ENCODE measurements at regions not wholly inside any gene's neighbourhood (a gene's known extent, or its start where the extent isn't known, plus 50 kb on each side); places are given as distances from the start of the nearest gene placed in this dataset.
"Not testable (repeated sequence)": the region's sequence is repeated elsewhere in the genome, so short reads cannot be mapped to it uniquely, and the experiment has no call there.

- no peak for ATAC-seq (ENCODE audit: insufficient read depth, low FRiP score)
- H3K9ac ChIP-seq (ENCODE audit: insufficient read depth in 1 of 2, low read length in 2 of 2): no peak overlapping the region
- H3K36me3 ChIP-seq (ENCODE audit: control insufficient read depth in 4 of 4, insufficient read depth in 4 of 4, low read length in 4 of 4): no peaks in the 10 kb centered on the region
- no peak overlapping the region for H3K4me3 ChIP-seq
- no peak for DNase-seq
- H3K9me3 ChIP-seq (ENCODE audit: control insufficient read depth in 4 of 4, insufficient read depth in 3 of 4, low read length in 3 of 4): no peaks in the 10 kb centered on the region
- no peaks in the 10 kb centered on the region for H3K27me3 ChIP-seq (ENCODE audit: control insufficient read depth in 3 of 3, insufficient read depth in 3 of 3, low read length in 2 of 3)
- no peak for TF ChIP-seq CTCF (IDR thresholded peaks at IDR 0.05; ENCODE audit: control extremely low read depth, extremely low read depth)
- no peaks in the 10 kb centered on the region for H3K4me1 ChIP-seq (ENCODE audit: control insufficient read depth in 5 of 5, insufficient read depth in 5 of 5, low read length in 5 of 5)
- no peak overlapping the region for H3K27ac ChIP-seq (ENCODE audit: low read depth in 1 of 2, low read length in 1 of 2)
Measured at GRCh38 chr5:40112875-40113274, 566.8 kb upstream of the PTGER4 start.

- not testable (repeated sequence) for H3K36me3 ChIP-seq (ENCODE audit: control insufficient read depth in 4 of 4, insufficient read depth in 4 of 4, low read length in 4 of 4); H3K27me3 ChIP-seq (ENCODE audit: control insufficient read depth in 3 of 3, insufficient read depth in 3 of 3, low read length in 2 of 3); H3K9me3 ChIP-seq (ENCODE audit: control insufficient read depth in 4 of 4, insufficient read depth in 3 of 4, low read length in 3 of 4); H3K9ac ChIP-seq (ENCODE audit: insufficient read depth in 1 of 2, low read length in 2 of 2); H3K27ac ChIP-seq (ENCODE audit: low read depth in 1 of 2, low read length in 1 of 2); ATAC-seq (ENCODE audit: insufficient read depth, low FRiP score); H3K4me1 ChIP-seq (ENCODE audit: control insufficient read depth in 5 of 5, insufficient read depth in 5 of 5, low read length in 5 of 5); H3K4me3 ChIP-seq; DNase-seq
- WGBS, 2 donors: 97 to 98% methylated on average over 4 of the region's 4 CpGs
Measured at GRCh38 chr5:40111036-40111435, 568.7 kb upstream of the PTGER4 start.

- H3K4me3 ChIP-seq; H3K36me3 ChIP-seq (ENCODE audit: control insufficient read depth in 4 of 4, insufficient read depth in 4 of 4, low read length in 4 of 4); H3K9ac ChIP-seq (ENCODE audit: insufficient read depth in 1 of 2, low read length in 2 of 2); H3K27me3 ChIP-seq (ENCODE audit: control insufficient read depth in 3 of 3, insufficient read depth in 3 of 3, low read length in 2 of 3); ATAC-seq (ENCODE audit: insufficient read depth, low FRiP score); H3K9me3 ChIP-seq (ENCODE audit: control insufficient read depth in 4 of 4, insufficient read depth in 3 of 4, low read length in 3 of 4); H3K4me1 ChIP-seq (ENCODE audit: control insufficient read depth in 5 of 5, insufficient read depth in 5 of 5, low read length in 5 of 5); H3K27ac ChIP-seq (ENCODE audit: low read depth in 1 of 2, low read length in 1 of 2): not testable (repeated sequence)
- WGBS, 2 donors: 58 to 78% methylated on average over 3 of the region's 3 CpGs
- DNase-seq: peak in 2 of 3 donors; percentile 6 to 8
Measured at GRCh38 chr5:40108764-40109390, 570.8 kb upstream of the PTGER4 start.

- not testable (repeated sequence) for H3K9me3 ChIP-seq (ENCODE audit: control insufficient read depth in 4 of 4, insufficient read depth in 3 of 4, low read length in 3 of 4); H3K4me3 ChIP-seq; H3K9ac ChIP-seq (ENCODE audit: insufficient read depth in 1 of 2, low read length in 2 of 2); H3K36me3 ChIP-seq (ENCODE audit: control insufficient read depth in 4 of 4, insufficient read depth in 4 of 4, low read length in 4 of 4); H3K4me1 ChIP-seq (ENCODE audit: control insufficient read depth in 5 of 5, insufficient read depth in 5 of 5, low read length in 5 of 5); H3K27me3 ChIP-seq (ENCODE audit: control insufficient read depth in 3 of 3, insufficient read depth in 3 of 3, low read length in 2 of 3); ATAC-seq (ENCODE audit: insufficient read depth, low FRiP score); DNase-seq; H3K27ac ChIP-seq (ENCODE audit: low read depth in 1 of 2, low read length in 1 of 2)
- 53 to 55% methylated on average over 4 of the region's 4 CpGs for WGBS, 2 donors
Measured at GRCh38 chr5:40107786-40108185, 571.9 kb upstream of the PTGER4 start.

GRCh38 chr5:40106847-40107246 is 572.9 kb upstream of the PTGER4 start:
- no peak overlapping the region for H3K9ac ChIP-seq (ENCODE audit: insufficient read depth in 1 of 2, low read length in 2 of 2)
- DNase-seq (no peak), ATAC-seq (ENCODE audit: insufficient read depth, low FRiP score) (no peak)
- H3K4me1 ChIP-seq (ENCODE audit: control insufficient read depth in 5 of 5, insufficient read depth in 5 of 5, low read length in 5 of 5): no peaks in the 10 kb centered on the region
- H3K9me3 ChIP-seq (ENCODE audit: control insufficient read depth in 4 of 4, insufficient read depth in 3 of 4, low read length in 3 of 4): peaks cover 0 to 2% (median 0%) of the 10 kb centered on the region in 4 donors
- H3K4me3 ChIP-seq: no peak overlapping the region
- TF ChIP-seq CTCF (IDR thresholded peaks at IDR 0.05; ENCODE audit: control extremely low read depth, extremely low read depth): no peak
- H3K36me3 ChIP-seq (ENCODE audit: control insufficient read depth in 4 of 4, insufficient read depth in 4 of 4, low read length in 4 of 4): no peaks in the 10 kb centered on the region
- WGBS, 2 donors: 95% methylated on average over 2 of the region's 2 CpGs
- no peak overlapping the region for H3K27ac ChIP-seq (ENCODE audit: low read depth in 1 of 2, low read length in 1 of 2)
- no peaks in the 10 kb centered on the region for H3K27me3 ChIP-seq (ENCODE audit: control insufficient read depth in 3 of 3, insufficient read depth in 3 of 3, low read length in 2 of 3)
